Fibroblast of peridontal ligament (primary cell): ENCODE measurements at regions not wholly inside any gene's neighbourhood (a gene's known extent, or its start where the extent isn't known, plus 50 kb on each side); places are given as distances from the start of the nearest gene placed in this dataset.

Experiments
- DNase-seq: peaks from one replicate; pipeline ENCODE4 v3.0.0-alpha.2; 2010; ENCODE audit errors: extremely low read depth

DNA sequence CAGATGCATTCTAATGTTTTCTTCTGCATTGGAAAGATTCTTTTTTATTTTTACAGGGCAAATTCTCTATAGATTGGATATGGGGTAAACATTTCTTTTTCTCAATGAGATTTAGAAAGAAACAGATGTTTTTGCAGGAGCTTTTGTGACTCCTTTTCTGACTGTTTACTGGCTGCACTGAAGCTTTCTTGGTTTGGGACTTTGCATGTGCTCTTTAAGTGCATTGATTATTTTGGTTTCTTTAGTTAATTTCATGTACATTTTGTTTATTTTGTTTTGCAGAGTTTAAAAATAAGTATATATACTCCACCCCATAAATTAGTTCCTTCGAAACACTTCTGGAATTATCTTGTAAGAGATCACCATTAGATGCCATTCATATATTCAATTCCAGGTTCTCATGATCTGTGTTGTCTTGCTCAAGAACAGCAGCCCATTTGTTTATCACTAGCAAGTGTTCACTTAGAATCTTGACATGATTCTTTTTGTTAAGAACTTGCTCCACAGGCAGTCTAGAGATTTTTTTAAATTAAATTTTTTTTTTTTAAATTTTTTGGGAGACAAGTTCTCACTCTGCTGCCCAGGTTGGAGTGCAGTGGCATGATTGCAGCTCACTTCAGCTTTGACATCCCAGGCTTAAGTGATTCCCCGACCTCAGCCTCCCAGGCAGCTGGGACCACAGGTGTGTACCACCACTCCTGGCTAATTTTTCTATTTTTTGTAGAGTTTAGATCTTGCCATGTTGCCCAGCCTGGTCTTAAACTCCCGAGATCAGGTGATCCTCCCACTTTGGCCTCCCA, 233.7 kb downstream of the MYCN start:
- no peak for DNase-seq

DNA sequence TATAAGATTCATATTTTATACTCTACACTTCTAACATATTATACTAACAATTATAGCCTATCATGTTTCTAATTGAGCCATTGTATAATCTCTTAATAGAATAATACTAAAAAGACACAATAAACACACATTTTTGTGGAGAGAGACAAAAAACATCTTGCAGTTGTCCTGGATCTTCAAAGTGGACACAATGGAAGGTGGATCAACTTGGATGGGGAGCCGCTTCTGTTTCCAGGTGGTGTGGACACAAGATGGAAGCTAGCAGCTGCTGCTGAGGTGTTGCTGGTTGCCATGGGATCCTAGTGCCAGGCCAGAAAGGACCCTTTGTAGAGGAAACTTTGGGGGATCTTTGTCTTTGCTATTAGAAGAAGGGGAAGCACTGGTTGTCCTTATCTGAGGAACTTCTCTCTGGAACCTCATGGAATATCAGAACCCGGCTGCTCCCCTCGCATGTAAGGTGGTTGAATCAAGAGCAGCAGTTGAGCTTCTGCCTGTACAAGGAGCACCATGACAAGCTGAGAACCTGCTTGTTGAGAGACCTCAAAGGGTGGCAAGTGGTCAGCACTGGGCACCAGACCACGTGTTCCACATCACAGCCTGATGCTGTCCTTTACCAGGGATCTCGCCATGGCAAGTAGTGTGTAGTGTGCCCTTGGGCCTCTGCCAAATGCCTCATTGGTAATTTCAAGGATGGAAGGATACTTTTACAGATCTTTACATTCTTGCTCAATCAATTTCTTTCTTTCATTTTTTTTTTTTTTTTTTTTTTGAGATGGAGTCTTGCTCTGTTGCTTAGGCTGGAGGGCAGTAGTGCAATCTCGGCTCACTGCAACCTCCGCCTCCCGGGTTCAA, 232.2 kb downstream of the MYCN start:
- DNase-seq, result no peak

DNA sequence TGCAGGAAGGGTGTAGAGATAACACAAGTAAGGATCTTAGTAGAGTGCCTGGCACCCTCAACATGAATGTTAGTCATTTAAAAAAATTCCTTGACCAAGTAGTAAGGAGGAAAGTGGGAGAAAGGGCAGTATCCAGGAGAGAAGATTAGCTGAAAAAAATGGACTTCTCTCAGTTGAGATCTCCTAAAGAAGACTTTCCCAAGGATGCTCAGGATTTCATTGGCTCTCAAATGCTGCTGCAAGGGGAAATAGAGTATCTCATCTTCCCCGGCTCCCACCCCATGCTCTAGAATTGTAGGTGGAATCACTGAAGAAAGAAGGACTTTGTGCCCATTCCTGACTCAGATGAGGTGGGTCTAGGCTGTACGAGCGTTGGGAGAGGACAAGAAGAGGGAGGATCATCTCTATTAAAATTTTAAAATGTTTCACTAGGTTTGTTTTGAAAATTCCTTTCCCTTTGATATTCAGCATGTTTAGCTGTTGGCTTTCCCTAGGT, 231.1 kb downstream of the MYCN start:
- no peak for DNase-seq

DNA sequence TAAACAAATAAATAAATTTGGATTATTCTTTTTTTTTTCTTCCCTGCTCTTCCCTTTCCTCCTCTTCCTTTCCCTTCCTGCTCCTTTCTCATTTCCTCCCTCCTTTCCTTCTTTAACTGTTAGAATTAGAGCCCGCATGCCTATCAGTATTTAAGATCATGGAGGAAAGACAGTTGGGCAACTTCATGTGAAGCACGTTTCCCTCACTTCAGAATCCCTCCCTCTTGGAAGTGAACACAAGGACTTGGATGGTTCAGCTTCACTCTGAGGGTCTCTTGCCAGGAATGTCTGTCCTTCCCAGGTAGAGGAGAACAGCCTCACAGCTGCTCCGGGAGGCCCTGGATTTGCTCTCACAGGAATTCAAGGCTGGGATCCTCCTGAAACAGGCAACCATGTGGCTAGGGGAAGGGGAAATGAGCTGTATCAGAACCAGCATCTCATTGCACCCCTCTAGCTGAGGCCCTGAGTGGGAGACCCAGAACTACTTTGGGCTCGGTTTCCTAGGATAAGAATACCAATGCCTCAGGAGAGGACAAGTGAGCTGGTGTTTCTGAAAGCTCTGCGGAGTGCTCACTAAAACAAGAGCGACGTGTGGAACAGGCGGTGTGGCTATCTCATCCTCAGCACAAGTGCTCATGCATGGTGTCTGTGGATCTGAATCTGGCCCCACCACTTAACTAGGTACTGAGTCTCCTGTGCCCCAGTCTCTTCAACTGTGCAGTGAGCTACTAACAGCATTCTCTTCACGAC, 230.5 kb downstream of the MYCN start:
- no peak for DNase-seq

DNA sequence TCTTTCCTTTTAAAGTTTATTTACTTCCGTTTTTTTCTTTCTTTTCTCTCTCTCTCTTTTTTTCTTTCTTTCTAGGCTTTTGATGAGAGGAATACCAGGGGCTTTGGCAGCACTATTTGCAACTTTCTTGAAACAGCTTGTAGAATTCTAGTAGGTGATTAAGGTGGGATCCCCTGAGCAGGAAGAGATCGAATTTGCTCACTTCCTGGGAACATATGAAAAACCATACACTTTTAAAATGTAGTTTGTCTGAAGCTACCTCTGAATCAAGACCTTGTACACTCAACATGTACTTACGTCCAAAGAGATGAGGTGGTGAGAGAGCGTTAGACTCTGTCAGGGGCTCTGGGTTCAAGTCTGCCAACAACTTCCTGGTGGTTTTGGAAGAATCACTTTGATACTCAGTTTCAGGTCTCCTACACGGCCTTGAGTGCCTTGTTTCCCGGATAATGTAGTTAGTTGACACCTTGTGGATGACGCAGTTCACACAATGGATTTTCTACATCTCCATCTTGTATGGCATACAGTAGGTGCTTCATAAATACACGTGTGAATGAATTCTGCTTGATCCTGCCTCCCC, 229.1 kb downstream of the MYCN start:
- no peak for DNase-seq

DNA sequence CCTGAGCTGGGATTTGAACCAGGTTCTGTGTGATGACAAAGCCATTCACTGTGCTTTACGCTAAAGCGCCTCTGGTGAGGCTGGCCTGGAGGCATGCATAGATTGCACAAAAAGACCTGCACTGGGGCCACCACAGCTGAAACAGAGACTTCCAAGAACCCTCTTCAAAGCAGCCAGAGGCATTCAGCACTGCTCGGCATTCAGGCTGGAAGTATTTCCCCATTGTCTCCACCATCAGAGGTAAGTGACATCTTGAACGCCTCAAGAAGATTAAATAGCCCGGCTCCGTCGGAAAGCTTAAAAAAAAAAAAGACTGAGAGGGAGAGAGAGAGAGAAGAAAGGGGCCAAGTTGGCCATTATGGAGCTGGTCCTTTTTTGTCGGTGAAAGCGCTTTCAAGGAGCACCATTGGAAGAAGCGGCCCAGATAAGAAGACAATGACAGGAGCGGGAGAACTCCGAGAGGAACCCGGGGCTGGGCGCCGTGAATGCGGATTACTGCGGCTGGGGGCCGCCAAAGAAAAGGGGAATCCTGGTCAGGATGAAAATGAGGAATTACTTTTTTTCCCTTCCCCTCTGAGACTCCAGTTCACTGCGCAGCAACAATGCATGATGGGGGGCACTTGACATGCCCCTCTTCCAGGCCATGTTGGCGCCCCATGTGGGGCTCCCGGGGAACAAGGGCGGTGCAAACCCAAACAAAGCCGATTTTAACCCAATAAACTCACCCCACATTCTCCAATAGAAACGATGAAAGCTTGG, 228.3 kb downstream of the MYCN start:
- no peak for DNase-seq

DNA sequence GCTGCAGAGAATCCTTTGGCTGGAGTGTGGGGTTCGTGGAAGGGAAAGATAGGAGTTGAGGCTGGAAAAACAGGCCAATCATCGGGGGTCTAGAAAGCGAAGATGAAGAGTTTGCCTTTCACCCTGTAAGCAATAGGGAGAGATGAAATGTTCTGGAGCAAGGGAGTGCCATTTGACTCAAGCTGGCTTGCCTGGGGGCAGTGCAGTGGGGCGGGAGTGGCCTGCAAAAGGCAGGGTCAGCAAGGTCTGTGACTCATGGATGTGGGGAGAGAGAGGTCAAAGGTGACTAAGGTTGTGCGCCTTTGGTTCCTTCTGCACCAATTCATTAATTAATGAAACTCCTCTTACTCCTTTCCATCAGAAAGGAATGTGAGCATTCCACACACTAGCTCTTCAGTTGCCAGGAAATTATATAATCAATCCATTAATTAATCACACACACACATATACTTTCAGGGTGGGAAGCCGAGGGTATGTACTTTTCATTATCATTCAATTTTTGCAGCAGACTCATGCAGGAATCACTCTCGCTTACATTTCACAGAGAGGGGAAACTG, 227.6 kb downstream of the MYCN start:
- DNase-seq, result no peak

DNA sequence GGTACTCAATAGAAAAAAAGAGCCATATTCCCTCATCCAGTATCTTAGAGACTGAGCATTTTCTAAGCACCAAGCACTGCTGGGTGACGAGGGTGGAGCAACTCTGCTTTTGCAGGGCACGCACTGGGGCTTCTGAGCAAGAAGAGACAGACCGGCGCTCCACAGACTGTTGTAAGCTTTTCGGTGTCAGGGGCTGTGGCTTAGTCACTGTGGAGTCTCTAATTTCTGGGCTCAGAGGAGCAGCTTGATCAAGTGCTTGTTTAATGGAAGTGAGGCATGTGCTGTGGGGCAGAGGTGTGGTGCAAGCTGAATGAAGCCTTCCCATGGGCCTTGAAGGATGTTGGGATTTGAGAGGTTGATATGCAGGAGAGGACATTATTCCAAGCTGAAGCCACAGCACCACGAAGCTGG, 227.1 kb downstream of the MYCN start:
- DNase-seq, result no peak

DNA sequence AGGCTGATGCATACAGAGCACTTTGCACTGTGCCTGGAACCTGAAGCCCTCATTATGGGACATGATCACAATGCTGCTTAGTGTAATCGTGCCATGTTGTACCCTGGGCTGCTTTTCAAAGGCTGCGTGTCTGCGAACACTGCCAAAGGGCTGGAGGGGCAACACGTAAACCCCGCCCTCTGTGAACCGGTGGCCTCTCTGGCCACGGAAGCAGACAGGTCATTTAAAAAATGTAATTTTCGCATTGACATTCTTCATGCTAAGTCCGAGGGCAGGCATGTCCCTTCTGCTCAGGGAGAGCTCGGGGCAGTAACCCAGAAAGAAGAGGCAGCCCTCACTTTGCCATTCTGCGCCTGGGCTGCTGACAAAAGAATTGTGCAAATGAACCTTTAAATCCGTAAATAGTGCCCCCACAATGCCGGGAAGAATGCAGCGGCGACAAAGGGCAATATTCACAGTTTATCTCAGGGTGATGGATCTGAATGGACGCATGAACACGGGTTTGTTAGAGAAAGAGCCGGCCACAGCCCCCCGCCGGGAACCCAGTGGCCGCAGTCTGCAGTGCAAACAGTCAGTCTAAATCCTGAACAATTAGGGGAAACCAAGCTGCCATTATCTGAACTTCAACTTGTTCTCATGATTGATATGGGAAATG, 226.1 kb downstream of the MYCN start:
- DNase-seq, result no peak

DNA sequence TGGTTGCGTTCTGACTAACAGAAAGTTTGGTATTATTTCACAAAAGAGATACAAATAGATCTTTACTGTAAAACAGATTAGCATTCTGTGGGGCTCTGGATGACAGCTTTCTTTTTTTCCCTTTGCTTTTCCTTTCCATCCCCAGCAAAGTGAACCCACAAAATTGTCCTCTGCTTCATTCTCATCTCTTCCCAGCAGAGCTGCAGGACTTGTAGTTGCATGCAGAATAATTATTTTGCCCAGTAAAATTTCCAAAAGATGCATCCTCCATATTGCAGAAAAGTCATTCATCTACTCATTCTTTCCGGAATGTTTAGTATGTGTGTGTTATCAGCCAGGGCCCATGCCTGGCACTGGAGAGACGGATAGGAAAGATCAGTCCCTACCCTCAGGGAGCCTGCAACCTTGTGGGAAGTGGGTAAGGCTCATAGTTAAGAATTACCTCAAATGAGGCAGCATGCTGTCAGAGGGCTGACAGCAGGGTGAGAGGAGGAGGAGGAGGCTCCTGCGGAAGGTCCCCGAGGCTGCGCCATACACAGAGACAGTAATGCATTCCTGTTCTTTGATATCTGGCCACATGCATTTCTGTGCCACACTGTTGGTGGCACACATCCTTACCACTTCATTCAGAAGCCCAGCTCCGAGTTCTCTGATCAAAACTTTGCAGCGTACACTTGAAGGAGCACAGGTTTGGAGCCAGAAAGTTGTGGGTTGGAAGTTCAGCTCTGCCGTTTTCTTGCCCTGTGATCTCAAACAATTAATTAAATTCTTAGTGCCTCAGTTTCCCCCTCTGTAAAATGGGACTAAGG, 225.4 kb downstream of the MYCN start:
- no peak for DNase-seq

DNA sequence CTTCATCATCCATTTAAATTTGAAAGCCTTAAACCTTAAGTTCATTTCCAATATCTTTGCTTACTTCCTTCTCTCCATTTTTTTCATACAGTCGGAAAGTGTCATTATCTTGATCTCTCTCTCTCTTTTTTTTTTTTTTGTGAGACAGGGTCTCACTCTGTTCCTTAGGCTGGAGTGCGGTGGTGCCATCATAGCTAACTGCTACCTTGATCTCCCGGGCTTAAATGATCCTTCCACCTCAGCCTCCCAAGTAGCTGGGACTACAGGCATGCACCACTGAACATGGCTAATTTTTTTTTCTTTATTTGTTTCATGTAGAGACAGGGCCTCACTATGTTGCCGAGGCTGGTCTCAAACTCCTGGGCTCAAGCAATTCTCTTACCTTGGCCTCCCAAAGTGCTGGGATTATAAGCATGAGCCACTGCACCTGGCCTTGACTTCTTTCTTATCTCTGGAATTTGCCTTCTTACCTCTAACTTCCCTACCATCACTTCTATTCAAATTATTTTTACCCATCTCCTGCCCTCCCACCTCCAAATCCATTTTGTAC, 222.2 kb downstream of the MYCN start:
- no peak for DNase-seq

DNA sequence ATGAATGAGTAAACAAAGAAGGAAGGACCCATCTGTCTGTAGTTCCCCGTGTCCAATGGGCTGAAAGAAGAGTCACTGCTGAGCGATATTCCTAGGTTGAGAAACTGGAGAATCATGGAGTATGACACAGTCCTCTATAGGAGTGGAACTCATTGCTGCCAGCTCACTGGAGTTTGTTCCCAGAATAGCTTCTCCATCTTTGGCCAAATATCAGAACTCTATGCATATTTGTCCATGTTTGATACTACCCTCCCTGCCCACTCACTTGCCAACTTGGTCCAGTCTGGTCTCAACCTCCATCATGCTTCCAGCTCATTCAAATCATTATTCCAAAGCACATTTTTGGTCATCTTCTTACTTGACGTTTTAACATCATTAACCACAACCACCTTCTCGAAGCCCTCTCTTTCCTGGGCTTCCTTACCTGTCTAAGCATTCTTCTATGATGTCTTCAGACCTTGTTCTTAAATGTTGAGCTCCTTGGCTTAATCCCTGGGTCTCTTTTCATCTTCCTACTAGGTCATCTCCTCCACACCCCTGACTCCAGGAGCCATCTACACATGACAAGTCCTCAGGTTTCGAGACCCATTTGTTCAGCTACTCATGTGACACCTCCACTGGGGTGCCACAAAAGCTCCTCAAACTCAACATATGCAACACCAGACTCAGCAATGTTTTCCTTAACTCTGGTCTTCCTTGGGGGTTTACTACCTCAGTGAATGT, 221.6 kb downstream of the MYCN start:
- no peak for DNase-seq

DNA sequence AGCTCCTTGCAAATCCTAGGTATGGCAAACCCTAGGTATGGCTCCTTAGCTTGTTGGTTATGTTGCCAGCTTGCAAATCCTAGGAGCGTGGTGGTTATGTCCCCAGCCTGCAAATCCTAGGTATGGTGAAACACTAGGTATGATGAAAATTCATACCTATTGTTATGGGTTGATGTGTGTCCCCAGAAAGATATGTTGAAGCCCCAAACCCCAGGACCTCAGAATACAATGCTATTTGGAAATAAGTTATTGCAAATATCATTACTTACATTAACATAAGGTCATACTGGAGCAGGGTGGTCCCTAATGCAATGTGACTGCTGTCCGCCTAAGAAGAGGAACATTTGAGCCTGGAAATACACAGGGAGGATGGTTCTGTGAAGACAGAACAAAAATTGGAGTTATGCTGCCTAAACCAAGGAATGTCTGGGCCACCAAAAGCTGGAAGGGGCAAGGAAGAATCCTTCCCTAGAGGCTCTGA, 220.8 kb downstream of the MYCN start:
- no peak for DNase-seq

DNA sequence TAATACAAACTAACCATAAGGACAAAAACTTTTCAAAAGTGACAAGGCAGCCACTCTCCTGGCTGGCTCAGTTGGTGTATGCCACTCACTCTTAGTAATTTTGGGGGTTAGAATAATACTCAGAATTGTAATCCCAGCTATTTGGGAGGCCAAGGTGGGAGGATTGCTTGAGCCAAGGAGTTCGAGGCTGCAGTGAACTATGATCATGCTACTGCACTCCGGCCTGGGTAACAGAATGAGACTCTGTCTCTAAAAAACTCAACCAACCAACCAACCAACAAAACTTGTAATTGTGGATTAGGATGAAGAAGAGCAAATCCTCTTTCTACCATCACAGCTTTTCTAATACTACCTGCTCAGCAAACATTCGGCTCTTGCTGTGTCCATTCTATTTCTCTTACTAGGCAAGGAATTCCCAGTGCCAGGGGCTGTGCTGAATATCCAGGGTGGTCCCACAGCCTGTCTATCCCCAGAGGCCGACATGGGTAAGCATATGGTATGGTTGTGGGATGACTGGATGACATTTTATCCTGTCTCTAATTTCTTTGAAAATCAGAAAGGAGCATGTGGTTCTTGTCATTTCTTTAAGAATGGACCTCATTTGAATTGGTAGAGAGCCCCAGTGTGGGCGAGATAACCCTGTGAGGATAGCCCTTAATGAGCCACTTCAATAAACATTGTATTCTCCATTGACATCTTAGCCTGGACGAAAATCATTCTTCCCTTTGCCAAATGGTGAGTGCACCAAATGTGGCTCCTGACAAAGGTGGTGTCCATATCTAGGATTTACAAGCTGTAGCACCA, 220.1 kb downstream of the MYCN start:
- no peak for DNase-seq

DNA sequence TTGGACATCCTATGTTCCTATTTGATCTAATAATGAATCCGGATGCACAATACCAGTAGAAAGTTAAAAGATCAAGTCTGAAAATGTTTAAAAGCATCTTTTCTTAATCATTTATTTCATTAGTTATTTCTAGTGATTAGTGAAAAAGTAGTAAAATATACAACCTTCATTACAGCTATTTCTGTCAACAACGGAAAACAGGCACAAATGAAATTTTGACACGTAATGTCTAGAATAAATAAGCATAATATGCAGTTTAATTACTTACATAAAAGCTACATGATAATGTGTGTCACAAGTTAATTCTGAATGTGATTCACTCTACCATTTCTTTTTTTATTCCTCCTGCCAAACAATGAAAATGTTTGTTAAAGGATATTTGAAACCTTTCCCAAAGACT, 216.1 kb downstream of the MYCN start:
- no peak for DNase-seq

DNA sequence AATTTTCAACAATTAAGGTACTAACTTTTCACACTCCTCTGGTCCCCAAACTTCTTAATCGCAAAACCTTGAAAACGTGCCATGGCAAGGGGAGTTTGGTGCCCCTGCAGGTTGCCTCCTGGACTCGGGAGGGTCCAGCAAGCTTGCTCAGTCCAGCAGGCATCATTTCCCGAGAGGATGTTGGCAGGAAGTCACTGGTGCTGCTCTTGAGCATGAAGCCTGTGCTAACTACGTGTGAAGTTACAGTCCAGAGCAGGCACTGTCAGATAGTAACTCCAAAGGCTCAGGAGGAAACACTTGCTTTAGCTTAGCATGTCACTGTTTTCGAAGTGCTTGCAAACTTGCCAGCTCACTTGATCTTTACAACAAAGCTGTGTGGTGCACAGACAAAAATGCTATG, 215.4 kb downstream of the MYCN start:
- no peak for DNase-seq

DNA sequence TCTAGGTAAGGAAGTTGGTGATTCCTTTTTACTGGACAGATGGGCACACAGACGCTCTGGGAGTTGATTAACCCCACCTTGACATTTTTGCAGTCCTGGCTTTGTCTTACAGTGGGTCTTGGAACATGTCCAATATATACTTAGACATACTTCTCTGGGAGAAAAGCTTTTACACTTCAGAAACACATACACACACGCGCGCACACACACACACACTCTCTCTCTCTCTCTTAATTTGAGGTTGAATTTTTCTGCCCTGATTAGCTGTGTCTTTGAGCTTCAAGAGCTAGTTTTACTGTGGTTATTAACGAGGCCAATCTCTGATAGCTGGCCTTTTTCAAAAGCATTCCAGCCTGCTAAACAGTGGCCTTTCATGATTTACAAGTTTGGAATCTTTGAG, 215.0 kb downstream of the MYCN start:
- DNase-seq, result no peak
